NT2/D1 (cell line): ENCODE measurements at regions not wholly inside any gene's neighbourhood (a gene's known extent, or its start where the extent isn't known, plus 50 kb on each side); places are given as distances from the start of the nearest gene placed in this dataset.

Source experiments
- SUZ12 ChIP-seq: IDR thresholded peaks from 2 replicates; pipeline ENCODE4 v1.6.1; 2011; ENCODE audit not compliant: insufficient read length, insufficient read depth; ENCODE audit errors: extremely low read depth
- YY1 ChIP-seq: IDR thresholded peaks from 2 replicates; pipeline ENCODE4 v1.6.1; 2011; ENCODE audit not compliant: insufficient read length, insufficient read depth
- ZNF274 ChIP-seq: IDR thresholded peaks from 2 replicates; pipeline ENCODE4 v1.6.1; 2011; ENCODE audit warnings: mild to moderate bottlenecking, low read depth, low read length

GRCh38 chr20:11838076-11838636, 79.5 kb upstream of the BTBD3 start:
- TF ChIP-seq YY1 (no peak), ZNF274 (no peak), SUZ12 (no peak)
